NCI-H1930 (cell line): ENCODE measurements at regions not wholly inside any gene's neighbourhood (a gene's known extent, or its start where the extent isn't known, plus 50 kb on each side); places are given as distances from the start of the nearest gene placed in this dataset.

ENCODE experiments used
- DNase-seq, 2 experiments: peaks; one replicate each; lab custom pipeline; 2025; lab: John Stamatoyannopoulos, UW

DNA sequence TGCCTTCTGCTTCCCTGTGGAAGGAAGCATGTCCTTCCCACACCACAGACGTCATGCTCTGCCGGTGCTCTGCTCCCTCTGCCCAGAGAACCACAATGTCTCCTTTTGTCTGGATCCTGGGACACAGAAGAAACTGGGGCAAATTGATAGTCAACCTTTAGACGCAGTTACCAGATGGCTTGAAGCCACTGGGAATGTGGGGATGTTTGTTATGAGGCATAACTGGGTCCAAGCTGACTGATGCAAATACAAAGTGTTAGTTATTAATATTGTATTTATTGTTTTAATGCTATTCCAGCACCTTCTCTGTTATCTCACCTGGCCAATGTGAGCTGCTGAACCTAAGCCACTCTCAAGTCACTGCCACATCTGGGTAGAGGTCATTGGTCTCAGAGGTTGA, 322.2 kb downstream of the SHANK2 start:
- no peak for DNase-seq

DNA sequence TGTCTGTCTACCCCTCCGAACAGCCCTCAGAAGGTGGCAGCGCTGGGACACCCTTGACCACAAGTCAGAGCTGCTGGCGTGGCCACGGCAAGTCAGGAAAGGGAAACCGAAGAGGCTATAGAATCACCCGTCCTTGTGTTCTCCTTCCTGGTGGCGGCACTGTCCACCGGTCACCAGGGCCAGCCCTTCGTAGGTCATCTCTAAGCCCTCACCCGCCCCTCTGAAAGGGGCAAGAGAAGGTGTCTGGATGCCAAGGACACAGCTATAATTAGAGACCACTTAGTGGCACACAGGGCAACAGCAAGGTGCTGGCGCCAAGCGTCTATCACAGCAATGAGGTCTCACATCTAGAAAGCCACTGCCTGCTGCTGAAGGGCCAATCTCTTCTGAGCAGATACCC, 320.9 kb downstream of the SHANK2 start:
- DNase-seq: no peak

- no peak for DNase-seq
These were observed 318.3 kb downstream of the SHANK2 start for GRCh38 chr11:70933981-70934583.

GRCh38 chr11:70935006-70935768, 317.2 kb downstream of the SHANK2 start:
- no peak for DNase-seq

GRCh38 chr11:70942593-70942992, 309.8 kb downstream of the SHANK2 start:
- DNase-seq: no peak

DNA sequence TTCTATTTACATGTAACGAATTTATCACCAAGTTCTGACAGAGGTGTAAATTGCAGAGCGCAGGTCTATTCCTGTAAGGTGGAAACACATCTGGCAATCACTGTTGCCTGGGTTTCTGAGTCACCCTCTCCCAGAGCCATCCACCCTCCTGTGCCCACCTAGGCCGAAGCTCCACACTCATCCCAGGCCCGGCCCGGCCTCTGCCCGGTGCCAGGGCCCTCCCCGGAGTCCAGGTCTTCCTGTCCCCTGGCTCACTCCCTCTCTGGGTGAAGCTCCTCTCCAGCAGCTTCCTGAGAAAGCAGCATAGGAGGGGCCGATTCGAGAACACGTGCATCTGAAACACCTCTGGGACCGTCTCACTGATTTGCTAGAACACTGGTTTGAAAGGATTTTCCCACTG, 308.2 kb downstream of the SHANK2 start:
- DNase-seq: no peak

- DNase-seq: no peak
These were observed 307.7 kb downstream of the SHANK2 start for GRCh38 chr11:70944636-70945035.

DNA sequence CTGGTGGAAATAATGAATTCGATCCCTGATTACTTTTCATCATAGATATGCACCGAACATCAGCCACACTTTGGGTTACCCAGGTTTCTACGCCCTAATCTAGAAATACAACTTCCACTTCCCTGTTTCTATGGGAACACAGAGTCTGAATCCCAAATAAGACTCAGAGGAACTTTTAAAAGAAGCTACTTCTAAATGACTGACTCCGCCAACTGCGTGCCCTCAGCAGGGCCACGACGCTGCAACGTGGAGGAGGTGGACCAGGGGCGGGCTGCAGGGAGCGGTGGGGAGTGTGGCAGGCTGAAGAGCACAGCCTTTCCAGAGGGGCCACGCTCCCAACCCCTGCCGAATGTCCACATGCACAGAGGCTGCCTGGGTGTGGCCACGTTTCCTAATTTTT, 304.0 kb downstream of the SHANK2 start:
- no peak for DNase-seq

- no peak for DNase-seq
These were observed 303.4 kb downstream of the SHANK2 start for GRCh38 chr11:70948855-70949531.

- no peak for DNase-seq
These were observed 301.1 kb downstream of the SHANK2 start for GRCh38 chr11:70951139-70951804.

- DNase-seq: no peak
These were observed 300.2 kb downstream of the SHANK2 start for GRCh38 chr11:70952191-70952590.

GRCh38 chr11:70953720-70954119, 298.7 kb downstream of the SHANK2 start:
- no peak for DNase-seq

GRCh38 chr11:70954471-70954870, 297.9 kb downstream of the SHANK2 start:
- DNase-seq: no peak
